CD4-positive, alpha-beta T cell (primary cell): ENCODE measurements at regions not wholly inside any gene's neighbourhood (a gene's known extent, or its start where the extent isn't known, plus 50 kb on each side); places are given as distances from the start of the nearest gene placed in this dataset.
"Not testable (repeated sequence)": the region's sequence is repeated elsewhere in the genome, so short reads cannot be mapped to it uniquely, and the experiment has no call there.

Source experiments
- ATAC-seq: fragments of 200-7000 bp; cut with Tn5 transposase; one replicate; pipeline ENCODE4 v1.10.0; 2022; ENCODE audit warnings: mild to moderate bottlenecking; ENCODE audit not compliant: poor library complexity
- CTCF ChIA-PET: fragments of 350-600 bp; sonication (Branson Sonifier 250); formaldehyde crosslinking; loops from one replicate; lab custom pipeline; 2021; ENCODE audit warnings: antibody characterized with exemption, inconsistent platforms; lab: Charles Lee
- POLR2A ChIA-PET: fragments of 350-600 bp; sonication (Branson Sonifier 250); formaldehyde crosslinking; loops from one replicate; lab custom pipeline; 2021; ENCODE audit warnings: antibody characterized with exemption, inconsistent platforms; lab: Charles Lee
- DNase-seq, 14 experiments: peaks; one replicate each; pipeline ENCODE4 v3.0.0-alpha.2; 2013 to 2020; ENCODE audit warnings: mixed read lengths in 2 of 14
- H3K27ac ChIP-seq, 2 donors: one replicate each; pipeline versions ENCODE4 v1.5.1 to v1.7.0; 2013; ENCODE audit warnings: low read length in 2 of 2, low read depth in 1 of 2, mild to moderate bottlenecking in 1 of 2
- H3K27me3 ChIP-seq, 2 experiments: 1 replicate in 1 of 2; 2 replicates in 1 of 2; pipeline versions ENCODE4 v1.6.1 to v1.7.0; 2013; ENCODE audit warnings: low read length in 2 of 2, control low read depth in 1 of 2, mild to moderate bottlenecking in 1 of 2, moderate library complexity in 1 of 2; ENCODE audit not compliant: insufficient read depth in 2 of 2, control insufficient read depth in 1 of 2
- H3K36me3 ChIP-seq: one replicate; pipeline ENCODE4 v1.6.1; 2013; ENCODE audit warnings: low read length, control low read depth; ENCODE audit not compliant: insufficient read depth
- H3K4me1 ChIP-seq: one replicate; pipeline ENCODE4 v1.6.1; 2013; ENCODE audit warnings: low read length, control low read depth; ENCODE audit not compliant: insufficient read depth
- H3K4me3 ChIP-seq: one replicate; pipeline ENCODE4 v1.5.1; 2013; ENCODE audit warnings: mild to moderate bottlenecking, low read length, moderate library complexity
- H3K9me3 ChIP-seq, 2 experiments: 1 replicate in 1 of 2; 2 replicates in 1 of 2; pipeline versions ENCODE4 v1.6.1 to v1.7.0; 2013; ENCODE audit warnings: low read length in 2 of 2, mild to moderate bottlenecking in 2 of 2, control low read depth in 1 of 2, moderate library complexity in 1 of 2; ENCODE audit not compliant: control insufficient read depth in 1 of 2, insufficient read depth in 1 of 2
- H3K27ac Mint-ChIP-seq: one replicate; pipeline ENCODE4 v1.8.0; 2020; ENCODE audit warnings: mixed read lengths
- H3K27me3 Mint-ChIP-seq: one replicate; pipeline ENCODE4 v1.8.0; 2021; ENCODE audit warnings: mixed read lengths
- H3K36me3 Mint-ChIP-seq: one replicate; pipeline ENCODE4 v1.8.0; 2021; ENCODE audit warnings: low read depth, mixed read lengths
- H3K4me1 Mint-ChIP-seq: one replicate; pipeline ENCODE4 v1.8.0; 2021; ENCODE audit warnings: low read depth, mixed read lengths
- H3K4me3 Mint-ChIP-seq: one replicate; pipeline ENCODE4 v1.8.0; 2020; ENCODE audit warnings: mild to moderate bottlenecking, mixed read lengths
- H3K9me3 Mint-ChIP-seq: one replicate; pipeline ENCODE4 v1.8.0; 2020; ENCODE audit warnings: mixed read lengths
- intact Hi-C, 2 experiments: fragments of 100-400 bp; cut with DNase I in 1 of 2; cut with micrococcal nuclease in 1 of 2; formaldehyde crosslinking; loops; one replicate each; pipeline versions ENCODE4 v1.15.1 to v1.9.0; 2023 to 2025; cut with DNase I, micrococcal nuclease
- TF ChIP-seq, protein P1 (sequence below): fragments of 200-600 bp; IDR thresholded peaks from one replicate; pipeline ENCODE4 v1.8.0; 2022; ENCODE audit warnings: antibody characterized with exemption, mild to moderate bottlenecking

GRCh38 chr3:70464876-70465275, 152.4 kb upstream of the MDFIC2 start:
- POLR2A ChIA-PET: no interaction called here
- peaks cover 24% of the 10 kb centered on the region for H3K27me3 Mint-ChIP-seq
- TF ChIP-seq, protein P1, sequence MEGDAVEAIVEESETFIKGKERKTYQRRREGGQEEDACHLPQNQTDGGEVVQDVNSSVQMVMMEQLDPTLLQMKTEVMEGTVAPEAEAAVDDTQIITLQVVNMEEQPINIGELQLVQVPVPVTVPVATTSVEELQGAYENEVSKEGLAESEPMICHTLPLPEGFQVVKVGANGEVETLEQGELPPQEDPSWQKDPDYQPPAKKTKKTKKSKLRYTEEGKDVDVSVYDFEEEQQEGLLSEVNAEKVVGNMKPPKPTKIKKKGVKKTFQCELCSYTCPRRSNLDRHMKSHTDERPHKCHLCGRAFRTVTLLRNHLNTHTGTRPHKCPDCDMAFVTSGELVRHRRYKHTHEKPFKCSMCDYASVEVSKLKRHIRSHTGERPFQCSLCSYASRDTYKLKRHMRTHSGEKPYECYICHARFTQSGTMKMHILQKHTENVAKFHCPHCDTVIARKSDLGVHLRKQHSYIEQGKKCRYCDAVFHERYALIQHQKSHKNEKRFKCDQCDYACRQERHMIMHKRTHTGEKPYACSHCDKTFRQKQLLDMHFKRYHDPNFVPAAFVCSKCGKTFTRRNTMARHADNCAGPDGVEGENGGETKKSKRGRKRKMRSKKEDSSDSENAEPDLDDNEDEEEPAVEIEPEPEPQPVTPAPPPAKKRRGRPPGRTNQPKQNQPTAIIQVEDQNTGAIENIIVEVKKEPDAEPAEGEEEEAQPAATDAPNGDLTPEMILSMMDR: no peak
- peaks cover 0 to 7% of the 10 kb centered on the region in 2 experiments for H3K9me3 ChIP-seq
- intact Hi-C loops: no loop called here
- H3K27me3 ChIP-seq: no peaks in the 10 kb centered on the region
- H3K4me3 Mint-ChIP-seq: no peak overlapping the region
- H3K4me1 ChIP-seq: no peaks in the 10 kb centered on the region
- H3K4me3 ChIP-seq: no peak overlapping the region
- CTCF ChIA-PET: no interaction called here
- ATAC-seq (no peak), DNase-seq (no peak)
- H3K9me3 Mint-ChIP-seq: no peaks in the 10 kb centered on the region
- H3K27ac ChIP-seq: no peak overlapping the region
- H3K36me3 Mint-ChIP-seq: no peaks in the 10 kb centered on the region
- H3K27ac Mint-ChIP-seq: no peak overlapping the region
- no peaks in the 10 kb centered on the region for H3K4me1 Mint-ChIP-seq
- no peaks in the 10 kb centered on the region for H3K36me3 ChIP-seq

DNA sequence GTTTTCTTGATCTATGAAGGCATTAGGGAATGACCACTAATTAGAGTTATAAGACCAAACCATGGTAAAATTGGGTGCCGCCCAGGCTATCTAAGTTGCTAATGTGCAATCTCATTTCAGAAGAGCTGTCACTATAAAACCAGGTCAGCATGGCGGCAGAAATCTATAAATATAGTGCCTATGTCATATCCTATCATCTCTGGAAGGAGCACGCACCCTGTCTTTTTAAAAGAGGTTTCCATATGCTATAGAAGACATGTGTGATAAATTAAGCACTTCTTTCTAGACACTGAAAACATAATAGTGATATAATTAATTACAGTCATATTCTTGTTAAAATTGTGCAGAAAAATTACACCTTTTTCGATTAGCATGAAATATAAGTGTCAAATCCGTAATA, 152.0 kb upstream of the MDFIC2 start:
- H3K9me3 Mint-ChIP-seq: no peaks in the 10 kb centered on the region
- Histone ChIP-seq H3K4me1 (no peaks in the 10 kb centered on the region), H3K27me3 (no peaks in the 10 kb centered on the region), H3K27ac (no peak overlapping the region), H3K36me3 (no peaks in the 10 kb centered on the region), H3K9me3 (peaks cover 0 to 7% of the 10 kb centered on the region in 2 experiments), H3K4me3 (no peak overlapping the region)
- no peak overlapping the region for H3K27ac Mint-ChIP-seq
- ATAC-seq (no peak), DNase-seq (no peak)
- H3K4me1 Mint-ChIP-seq: no peaks in the 10 kb centered on the region
- CTCF ChIA-PET: interaction anchor here (0.8 kb wide), 1 partner anchor 10 kb away, joined by 3 read pairs; no protein-coding TSS in a partner anchor
- intact Hi-C loops: no loop called here
- peaks cover 24% of the 10 kb centered on the region for H3K27me3 Mint-ChIP-seq
- H3K4me3 Mint-ChIP-seq: no peak overlapping the region
- POLR2A ChIA-PET: no interaction called here
- TF ChIP-seq, protein P1: no peak
- no peaks in the 10 kb centered on the region for H3K36me3 Mint-ChIP-seq

- H3K36me3 Mint-ChIP-seq, H3K4me1 ChIP-seq, H3K27me3 Mint-ChIP-seq, POLR2A ChIA-PET, H3K27ac ChIP-seq, H3K36me3 ChIP-seq, intact Hi-C loops, H3K9me3 ChIP-seq, H3K4me3 ChIP-seq, CTCF ChIA-PET, H3K9me3 Mint-ChIP-seq, H3K4me3 Mint-ChIP-seq, ATAC-seq, DNase-seq, H3K27me3 ChIP-seq, H3K4me1 Mint-ChIP-seq, H3K27ac Mint-ChIP-seq: not testable (repeated sequence)
Observed at GRCh38 chr3:70450220-70450619, 137.8 kb upstream of the MDFIC2 start.

- CTCF ChIA-PET, H3K36me3 Mint-ChIP-seq, H3K9me3 ChIP-seq, H3K27ac ChIP-seq, H3K36me3 ChIP-seq, H3K27me3 ChIP-seq, H3K4me1 Mint-ChIP-seq, H3K27ac Mint-ChIP-seq, ATAC-seq, H3K4me3 Mint-ChIP-seq, intact Hi-C loops, H3K4me1 ChIP-seq, H3K4me3 ChIP-seq, DNase-seq, H3K9me3 Mint-ChIP-seq, POLR2A ChIA-PET: not testable (repeated sequence)
- H3K27me3 Mint-ChIP-seq: peaks cover 21% of the 10 kb centered on the region
Observed at GRCh38 chr3:70435422-70435821, 123.0 kb upstream of the MDFIC2 start.
